HUES6 (cell line): ENCODE measurements at regions not wholly inside any gene's neighbourhood (a gene's known extent, or its start where the extent isn't known, plus 50 kb on each side); places are given as distances from the start of the nearest gene placed in this dataset.

Source experiments
- H3K27ac ChIP-seq: 2 replicates; pipeline ENCODE4 v1.7.0; 2013; ENCODE audit warnings: low read depth, mild to moderate bottlenecking, low read length, inconsistent platforms
- H3K27me3 ChIP-seq: 2 replicates; pipeline ENCODE4 v1.6.1; 2013; ENCODE audit warnings: low read length; ENCODE audit not compliant: control insufficient read depth, insufficient read depth
- H3K36me3 ChIP-seq: 2 replicates; pipeline ENCODE4 v1.6.1; 2013; ENCODE audit warnings: low read length; ENCODE audit not compliant: control insufficient read depth, insufficient read depth
- H3K4me1 ChIP-seq: 2 replicates; pipeline ENCODE4 v1.6.1; 2013; ENCODE audit warnings: low read length; ENCODE audit not compliant: control insufficient read depth, insufficient read depth
- H3K4me3 ChIP-seq: 2 replicates; pipeline ENCODE4 v1.5.1; 2013; ENCODE audit warnings: low read depth, low read length
- H3K9ac ChIP-seq: one replicate; pipeline ENCODE4 v1.6.1; 2013; ENCODE audit warnings: mild to moderate bottlenecking, low read length
- H3K9me3 ChIP-seq: 2 replicates; pipeline ENCODE4 v1.6.1; 2013; ENCODE audit warnings: low read depth, low read length; ENCODE audit not compliant: control insufficient read depth, insufficient read depth

GRCh38 chr1:99115231-99115630 lies 110.6 kb upstream of the PLPPR5 start:
- Histone ChIP-seq H3K4me1 (no peaks in the 10 kb centered on the region; the same call in 1 of the 2 replicates), H3K9me3 (no peaks in the 10 kb centered on the region), H3K27me3 (no peaks in the 10 kb centered on the region), H3K27ac (no peak overlapping the region), H3K9ac (no peak overlapping the region), H3K4me3 (no peak overlapping the region), H3K36me3 (no peaks in the 10 kb centered on the region)

- no peaks in the 10 kb centered on the region for H3K4me1 ChIP-seq
- no peak overlapping the region for H3K4me3 ChIP-seq
- H3K9ac ChIP-seq: no peak overlapping the region
- no peaks in the 10 kb centered on the region for H3K27me3 ChIP-seq
- H3K36me3 ChIP-seq: no peaks in the 10 kb centered on the region
- no peaks in the 10 kb centered on the region for H3K9me3 ChIP-seq
- no peak overlapping the region for H3K27ac ChIP-seq
Measured at GRCh38 chr1:99119188-99119587, 114.5 kb upstream of the PLPPR5 start.

GRCh38 chr1:99122039-99122438 lies 117.4 kb upstream of the PLPPR5 start:
- Histone ChIP-seq H3K9me3 (no peaks in the 10 kb centered on the region), H3K4me3 (no peak overlapping the region), H3K4me1 (no peaks in the 10 kb centered on the region), H3K9ac (no peak overlapping the region), H3K36me3 (no peaks in the 10 kb centered on the region), H3K27ac (no peak overlapping the region), H3K27me3 (no peaks in the 10 kb centered on the region)

- no peaks in the 10 kb centered on the region for H3K27me3 ChIP-seq
- H3K36me3 ChIP-seq: no peaks in the 10 kb centered on the region
- no peaks in the 10 kb centered on the region for H3K9me3 ChIP-seq
- H3K9ac ChIP-seq: no peak overlapping the region
- H3K27ac ChIP-seq: no peak overlapping the region
- H3K4me1 ChIP-seq: no peaks in the 10 kb centered on the region
- no peak overlapping the region for H3K4me3 ChIP-seq
Measured at GRCh38 chr1:99123936-99124335, 119.3 kb upstream of the PLPPR5 start.

- Histone ChIP-seq H3K9me3 (peaks cover 9% of the 10 kb centered on the region), H3K27me3 (no peaks in the 10 kb centered on the region), H3K27ac (no peak overlapping the region), H3K4me1 (peaks cover 16% of the 10 kb centered on the region; the same call in 1 of the 2 replicates), H3K36me3 (no peaks in the 10 kb centered on the region), H3K9ac (no peak overlapping the region), H3K4me3 (no peak overlapping the region)
Measured at GRCh38 chr1:99131546-99131945, 126.9 kb upstream of the PLPPR5 start.

GRCh38 chr1:99133756-99134500 lies 129.3 kb upstream of the PLPPR5 start:
- Histone ChIP-seq H3K27ac (no peak overlapping the region), H3K4me1 (peaks cover 16% of the 10 kb centered on the region; the same call in 1 of the 2 replicates), H3K4me3 (no peak overlapping the region), H3K27me3 (no peaks in the 10 kb centered on the region), H3K36me3 (no peaks in the 10 kb centered on the region), H3K9ac (no peak overlapping the region), H3K9me3 (peaks cover 29% of the 10 kb centered on the region)

- H3K4me1 ChIP-seq: peaks cover 3% of the 10 kb centered on the region; the same call in 1 of the 2 replicates
- no peak overlapping the region for H3K9ac ChIP-seq
- H3K4me3 ChIP-seq: no peak overlapping the region
- H3K27ac ChIP-seq: peak overlapping the region; percentile 58; the same call in 1 of the 2 replicates
- H3K27me3 ChIP-seq: no peaks in the 10 kb centered on the region
- H3K36me3 ChIP-seq: no peaks in the 10 kb centered on the region
- H3K9me3 ChIP-seq: peaks cover 29% of the 10 kb centered on the region
Measured at GRCh38 chr1:99137554-99138206, 126.6 kb upstream of the PLPPR4 start.

GRCh38 chr1:99139876-99140275 lies 124.4 kb upstream of the PLPPR4 start:
- Histone ChIP-seq H3K27me3 (no peaks in the 10 kb centered on the region), H3K27ac (no peak overlapping the region), H3K9ac (no peak overlapping the region), H3K4me1 (no peaks in the 10 kb centered on the region), H3K9me3 (peaks cover 29% of the 10 kb centered on the region), H3K4me3 (no peak overlapping the region), H3K36me3 (no peaks in the 10 kb centered on the region)

- Histone ChIP-seq H3K9me3 (no peaks in the 10 kb centered on the region), H3K4me3 (no peak overlapping the region), H3K27ac (no peak overlapping the region), H3K36me3 (no peaks in the 10 kb centered on the region), H3K9ac (no peak overlapping the region), H3K27me3 (no peaks in the 10 kb centered on the region), H3K4me1 (no peaks in the 10 kb centered on the region)
Measured at GRCh38 chr1:99146129-99146848, 118.0 kb upstream of the PLPPR4 start.

GRCh38 chr1:99149952-99150351 lies 114.3 kb upstream of the PLPPR4 start:
- H3K9ac ChIP-seq: no peak overlapping the region
- H3K36me3 ChIP-seq: no peaks in the 10 kb centered on the region
- H3K4me1 ChIP-seq: no peaks in the 10 kb centered on the region
- H3K27me3 ChIP-seq: no peaks in the 10 kb centered on the region
- H3K4me3 ChIP-seq: no peak overlapping the region
- no peaks in the 10 kb centered on the region for H3K9me3 ChIP-seq
- no peak overlapping the region for H3K27ac ChIP-seq

- Histone ChIP-seq H3K4me1 (no peaks in the 10 kb centered on the region), H3K9me3 (no peaks in the 10 kb centered on the region), H3K27ac (no peak overlapping the region), H3K36me3 (no peaks in the 10 kb centered on the region), H3K9ac (no peak overlapping the region), H3K4me3 (no peak overlapping the region), H3K27me3 (no peaks in the 10 kb centered on the region)
Measured at GRCh38 chr1:99152132-99152531, 112.2 kb upstream of the PLPPR4 start.
